SK-N-SH treated with all-trans-retinoic acid at 6 μM for 48 hours (cell line): ENCODE measurements at regions not wholly inside any gene's neighbourhood (a gene's known extent, or its start where the extent isn't known, plus 50 kb on each side); places are given as distances from the start of the nearest gene placed in this dataset.

Source experiments
- ATAC-seq: fragments of 200-7000 bp; cut with Tn5 transposase; 3 replicates; pipeline ENCODE4 v1.9.1; 2020; ENCODE audit warnings: mild to moderate bottlenecking, moderate library complexity
- ARNTL ChIP-seq: fragments of 450-650 bp; formaldehyde crosslinking; IDR thresholded peaks from 2 replicates; pipeline ENCODE4 v1.5.0; 2020; ENCODE audit warnings: low read depth, mild to moderate bottlenecking, moderate library complexity, borderline replicate concordance
- BACH2 ChIP-seq: fragments of 250-450 bp; sonication (Bioruptor Pico); IDR thresholded peaks from 2 replicates; pipeline ENCODE4 v1.9.0; 2021; ENCODE audit warnings: mild to moderate bottlenecking, borderline replicate concordance
- CREB5 ChIP-seq: fragments of 250-450 bp; sonication (Bioruptor Pico); IDR thresholded peaks from 2 replicates; pipeline ENCODE4 v1.5.1; 2020; ENCODE audit warnings: low read depth, mild to moderate bottlenecking, moderate library complexity
- CSDC2 ChIP-seq: fragments of 250-450 bp; sonication (Bioruptor Pico); IDR thresholded peaks from 2 replicates; pipeline ENCODE4 v1.5.0; 2020; ENCODE audit warnings: mild to moderate bottlenecking, moderate library complexity
- CSRNP3 ChIP-seq: fragments of 250-450 bp; sonication (Bioruptor Pico); IDR thresholded peaks from 2 replicates; pipeline ENCODE4 v1.5.1; 2021; ENCODE audit warnings: mild to moderate bottlenecking, moderate library complexity
- ESRRG ChIP-seq: fragments of 250-450 bp; sonication (Bioruptor Pico); IDR thresholded peaks from 2 replicates; pipeline ENCODE4 v1.6.1; 2021; ENCODE audit warnings: mild to moderate bottlenecking
- GLIS3 ChIP-seq: fragments of 250-450 bp; sonication (Bioruptor Pico); IDR thresholded peaks from 2 replicates; pipeline ENCODE4 v1.5.0; 2020; ENCODE audit warnings: mild to moderate bottlenecking, moderate library complexity
- ISL1 ChIP-seq: fragments of 250-450 bp; sonication (Bioruptor Pico); IDR thresholded peaks from 2 replicates; pipeline ENCODE4 v2.1.2; 2022; ENCODE audit warnings: mild to moderate bottlenecking, moderate library complexity
- OSR1 ChIP-seq: fragments of 250-450 bp; sonication (Bioruptor Pico); IDR thresholded peaks from 2 replicates; pipeline ENCODE4 v1.8.0; 2022; ENCODE audit warnings: moderate library complexity, mild to moderate bottlenecking, inconsistent platforms
- PATZ1 ChIP-seq: fragments of 250-450 bp; sonication (Bioruptor Pico); IDR thresholded peaks from 2 replicates; pipeline ENCODE4 v1.8.0; 2020; ENCODE audit warnings: mild to moderate bottlenecking, moderate library complexity, borderline replicate concordance
- POU6F1 ChIP-seq: fragments of 250-450 bp; sonication (Bioruptor Pico); IDR thresholded peaks from 2 replicates; pipeline ENCODE4 v1.8.0; 2021; ENCODE audit warnings: low read depth, mild to moderate bottlenecking, moderate library complexity, borderline replicate concordance
- PPARA ChIP-seq: fragments of 250-450 bp; sonication (Bioruptor Pico); IDR thresholded peaks from 2 replicates; pipeline ENCODE4 v1.5.0; 2020; ENCODE audit warnings: mild to moderate bottlenecking, borderline replicate concordance
- RARB ChIP-seq: fragments of 250-450 bp; sonication (Bioruptor Pico); IDR thresholded peaks from 2 replicates; pipeline ENCODE4 v1.8.0; 2021; ENCODE audit warnings: mild to moderate bottlenecking, moderate library complexity
- SNAI2 ChIP-seq: fragments of 250-450 bp; sonication (Bioruptor Pico); IDR thresholded peaks from 2 replicates; pipeline ENCODE4 v1.5.0; 2020; ENCODE audit warnings: mild to moderate bottlenecking, moderate library complexity
- TCF4 ChIP-seq: fragments of 250-450 bp; sonication (Bioruptor Pico); IDR thresholded peaks from 2 replicates; pipeline ENCODE4 v1.8.0; 2021; ENCODE audit warnings: mild to moderate bottlenecking, moderate library complexity, borderline replicate concordance
- TOX ChIP-seq: fragments of 250-450 bp; sonication (Bioruptor Pico); IDR thresholded peaks from 2 replicates; pipeline ENCODE4 v1.8.0; 2021; ENCODE audit warnings: mild to moderate bottlenecking, moderate library complexity, borderline replicate concordance
- TSHZ2 ChIP-seq: fragments of 250-450 bp; sonication (Bioruptor Pico); IDR thresholded peaks from 2 replicates; pipeline ENCODE4 v1.5.0; 2020; ENCODE audit warnings: mild to moderate bottlenecking, moderate library complexity
- ZC3H10 ChIP-seq: fragments of 250-450 bp; sonication (Bioruptor Pico); IDR thresholded peaks from 2 replicates; pipeline ENCODE4 v1.5.1; 2021; ENCODE audit warnings: mild to moderate bottlenecking, moderate library complexity
- ZFP3 ChIP-seq: fragments of 250-450 bp; sonication (Bioruptor Pico); IDR thresholded peaks from 2 replicates; pipeline ENCODE4 v1.5.0; 2020; ENCODE audit warnings: mild to moderate bottlenecking, moderate library complexity
- ZFP30 ChIP-seq: fragments of 450-650 bp; formaldehyde crosslinking; IDR thresholded peaks from 2 replicates; pipeline ENCODE4 v1.5.0; 2022; ENCODE audit warnings: mild to moderate bottlenecking, moderate library complexity
- ZNF70 ChIP-seq: fragments of 450-650 bp; formaldehyde crosslinking; IDR thresholded peaks from 2 replicates; pipeline ENCODE4 v1.5.0; 2020; ENCODE audit warnings: mild to moderate bottlenecking, moderate library complexity
- ZNF8 ChIP-seq: fragments of 450-650 bp; formaldehyde crosslinking; IDR thresholded peaks from 2 replicates; pipeline ENCODE4 v1.5.0; 2020; ENCODE audit warnings: mild to moderate bottlenecking, moderate library complexity

- no peak for TF ChIP-seq POU6F1 (CRISPR knock-in tag)
These were observed 1087.4 kb upstream of the FLRT2 start (continued) for GRCh38 chr14:84442521-84442920.

GRCh38 chr14:84445486-84445885 is 1084.5 kb upstream of the FLRT2 start:
- ATAC-seq = no peak
- no peak for TF ChIP-seq ARNTL
- TF ChIP-seq ZFP30 = no peak
- no peak for TF ChIP-seq POU6F1 (CRISPR knock-in tag)
- TF ChIP-seq PPARA (CRISPR knock-in tag) = no peak
- TF ChIP-seq TCF4 (CRISPR knock-in tag) = no peak
- TF ChIP-seq TOX (CRISPR knock-in tag) = no peak
- no peak for TF ChIP-seq BACH2

- TF ChIP-seq TCF4 (CRISPR knock-in tag) (no peak), BACH2 (no peak), PATZ1 (CRISPR knock-in tag) (no peak), GLIS3 (CRISPR knock-in tag) (no peak), ZC3H10 (CRISPR knock-in tag) (no peak), OSR1 (CRISPR knock-in tag) (no peak), TOX (CRISPR knock-in tag) (no peak)
- TF ChIP-seq, all 23 proteins: peak for 0
- no peak for ATAC-seq
These were observed 1083.7 kb upstream of the FLRT2 start for GRCh38 chr14:84446250-84446649.

GRCh38 chr14:84453307-84453950 is 1076.5 kb upstream of the FLRT2 start:
- no peak for ATAC-seq
- TF ChIP-seq ZNF8 (no peak), ZC3H10 (CRISPR knock-in tag) (no peak), CSRNP3 (CRISPR knock-in tag) (no peak), PPARA (CRISPR knock-in tag) (no peak), ESRRG (CRISPR knock-in tag) (no peak), TSHZ2 (CRISPR knock-in tag) (no peak), ARNTL (no peak), ZNF70 (CRISPR knock-in tag) (no peak), GLIS3 (CRISPR knock-in tag) (no peak), ZFP3 (CRISPR knock-in tag) (no peak), TOX (CRISPR knock-in tag) (no peak), CSDC2 (no peak), PATZ1 (CRISPR knock-in tag) (no peak), SNAI2 (no peak), RARB (no peak), TCF4 (CRISPR knock-in tag) (no peak), BACH2 (no peak), OSR1 (CRISPR knock-in tag) (no peak), CREB5 (no peak), ISL1 (no peak)
